ENCODE measurements at regions not wholly inside any gene's neighbourhood (a gene's known extent, or its start where the extent isn't known, plus 50 kb on each side); places are given as distances from the start of the nearest gene placed in this dataset.

DNA sequence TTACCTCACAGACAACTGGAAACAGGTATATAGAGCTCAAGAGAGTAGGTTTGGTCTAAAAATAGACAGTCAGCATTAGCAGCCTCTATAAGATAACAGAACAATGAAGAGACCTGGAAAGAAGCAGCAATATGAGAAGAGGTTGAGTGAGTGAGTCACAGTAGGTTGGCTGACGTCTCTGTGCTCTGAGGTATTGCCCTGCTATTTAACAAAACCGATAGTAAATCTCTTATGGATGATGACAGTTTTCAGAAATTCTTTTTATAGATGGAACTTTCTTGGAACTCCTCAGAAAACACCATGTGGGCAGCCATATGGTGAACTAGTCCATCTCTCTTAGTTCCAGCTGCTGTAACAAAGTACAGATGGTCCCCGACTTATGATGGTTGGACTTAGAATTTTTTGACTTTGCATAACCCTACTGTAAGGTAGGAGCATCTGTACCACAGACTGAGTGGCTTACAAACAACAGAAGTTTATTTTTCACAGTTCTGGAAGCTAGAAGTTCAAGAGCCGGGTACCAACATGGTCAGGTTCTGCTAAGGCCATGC lies 123.5 kb downstream of the MBD2 start:
- H3K4me1 ChIP-seq (ENCODE audit: control insufficient read depth in 1 of 2, insufficient read depth in 1 of 2, low read depth in 1 of 2, low read length in 1 of 2), result no peaks in the 10 kb centered on the region

DNA sequence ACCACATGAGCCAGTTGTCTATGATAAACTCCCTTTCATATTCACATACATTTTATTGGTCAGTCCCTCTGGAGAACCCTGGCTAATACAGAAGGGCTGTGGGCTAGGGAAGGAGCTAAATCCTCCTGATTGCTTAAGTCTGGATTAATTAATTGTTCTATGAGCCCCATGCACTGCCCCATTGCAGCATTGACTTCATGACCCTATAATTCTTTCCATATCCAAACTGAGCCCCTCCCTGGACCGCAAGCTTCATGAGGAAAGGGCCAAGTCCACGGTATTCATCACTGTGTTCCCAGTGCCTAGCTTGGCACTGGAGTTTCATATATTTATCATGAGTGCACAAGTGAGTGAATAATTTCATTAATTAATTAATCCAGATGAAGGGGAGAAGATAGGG lies 124.0 kb downstream of the MBD2 start:
- peaks cover 82% of the 10 kb centered on the region for H3K27me3 ChIP-seq
- H3K27ac ChIP-seq, result no peak overlapping the region
- H3K4me3 ChIP-seq (ENCODE audit: low read depth in 1 of 2, low read length in 1 of 2), result no peak overlapping the region
- H3K4me1 ChIP-seq (ENCODE audit: control insufficient read depth in 1 of 2, insufficient read depth in 1 of 2, low read depth in 1 of 2, low read length in 1 of 2), result no peaks in the 10 kb centered on the region
- H3K9me3 ChIP-seq, result no peaks in the 10 kb centered on the region
- no peak for TF ChIP-seq CTCF (IDR thresholded peaks at IDR 0.05)
- H3K36me3 ChIP-seq, result no peaks in the 10 kb centered on the region

More for the DNA sequence above, 123.5 kb downstream of the MBD2 start:
- Histone ChIP-seq H3K27me3 (peaks cover 78% of the 10 kb centered on the region), H3K4me3 (ENCODE audit: low read depth in 1 of 2, low read length in 1 of 2) (no peak overlapping the region), H3K36me3 (no peaks in the 10 kb centered on the region), H3K9me3 (no peaks in the 10 kb centered on the region), H3K27ac (no peak overlapping the region)
- no peak for TF ChIP-seq CTCF (IDR thresholded peaks at IDR 0.05)

DNA sequence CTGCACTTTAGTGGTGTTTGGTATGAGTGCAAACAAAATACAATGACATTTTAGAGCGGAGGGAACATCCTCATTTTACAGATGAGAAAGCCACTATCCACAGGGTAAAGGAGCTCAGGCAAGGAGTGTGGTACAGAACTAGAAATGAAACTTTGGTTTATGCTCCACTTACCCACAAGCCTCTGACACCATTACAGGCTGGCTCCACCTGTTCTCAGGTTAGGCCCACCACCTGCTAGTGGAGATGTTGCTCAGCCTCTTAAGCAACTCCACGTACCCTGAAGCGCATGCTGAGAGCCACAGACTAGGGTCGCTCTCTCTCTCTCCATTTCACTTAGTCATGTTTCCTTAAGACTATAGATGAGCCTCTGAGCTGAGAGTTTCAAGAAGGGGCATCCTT lies 130.0 kb downstream of the MBD2 start:
- Histone ChIP-seq H3K4me1 (ENCODE audit: control insufficient read depth in 1 of 2, insufficient read depth in 1 of 2, low read depth in 1 of 2, low read length in 1 of 2) (no peaks in the 10 kb centered on the region), H3K9me3 (no peaks in the 10 kb centered on the region), H3K27ac (no peak overlapping the region), H3K36me3 (no peaks in the 10 kb centered on the region), H3K4me3 (ENCODE audit: low read depth in 1 of 2, low read length in 1 of 2) (no peak overlapping the region), H3K27me3 (peaks cover 97% of the 10 kb centered on the region)
- no peak for TF ChIP-seq CTCF (IDR thresholded peaks at IDR 0.05)

DNA sequence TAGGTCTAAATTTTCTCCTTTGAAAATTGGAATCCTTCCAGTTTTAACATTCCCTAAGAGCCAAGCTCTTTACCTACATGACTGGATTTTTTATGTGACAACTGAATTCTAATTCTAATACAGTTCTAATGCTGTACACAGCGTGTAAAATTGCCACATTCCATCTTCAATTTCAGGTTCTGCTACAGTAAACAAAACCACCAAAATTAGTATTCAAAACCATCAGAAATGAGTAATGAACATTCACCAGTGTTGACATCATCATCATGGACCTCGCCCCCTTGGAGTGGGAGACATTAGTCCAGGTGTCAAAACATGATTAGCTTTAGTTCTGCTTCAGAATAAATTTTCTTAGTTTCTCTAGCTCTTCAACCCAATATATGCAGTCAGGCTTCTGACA lies 133.6 kb downstream of the MBD2 start:
- TF ChIP-seq CTCF (IDR thresholded peaks at IDR 0.05), result no peak
- no peak overlapping the region for H3K27ac ChIP-seq
- H3K9me3 ChIP-seq, result no peaks in the 10 kb centered on the region
- peaks cover 0 to 15% of the 10 kb centered on the region in 2 experiments for H3K4me1 ChIP-seq (ENCODE audit: control insufficient read depth in 1 of 2, insufficient read depth in 1 of 2, low read depth in 1 of 2, low read length in 1 of 2)
- H3K27me3 ChIP-seq, result peaks cover 91% of the 10 kb centered on the region
- no peak overlapping the region for H3K4me3 ChIP-seq (ENCODE audit: low read depth in 1 of 2, low read length in 1 of 2)
- H3K36me3 ChIP-seq, result no peaks in the 10 kb centered on the region

GRCh38 chr18:54089749-54090459 lies 134.6 kb downstream of the MBD2 start:
- TF ChIP-seq CTCF (IDR thresholded peaks at IDR 0.05), result no peak
- H3K9me3 ChIP-seq, result no peaks in the 10 kb centered on the region
- no peak overlapping the region for H3K4me3 ChIP-seq (ENCODE audit: low read depth in 1 of 2, low read length in 1 of 2)
- H3K27me3 ChIP-seq, result peaks cover 87% of the 10 kb centered on the region
- peaks cover 0 to 21% of the 10 kb centered on the region in 2 experiments for H3K4me1 ChIP-seq (ENCODE audit: control insufficient read depth in 1 of 2, insufficient read depth in 1 of 2, low read depth in 1 of 2, low read length in 1 of 2)
- H3K36me3 ChIP-seq, result no peaks in the 10 kb centered on the region
- H3K27ac ChIP-seq, result no peak overlapping the region
